ENCODE measurements at regions not wholly inside any gene's neighbourhood (a gene's known extent, or its start where the extent isn't known, plus 50 kb on each side); places are given as distances from the start of the nearest gene placed in this dataset.
A peak's percentile ranks its signal among the peaks of the same experiment; 100 is the strongest.

DNA sequence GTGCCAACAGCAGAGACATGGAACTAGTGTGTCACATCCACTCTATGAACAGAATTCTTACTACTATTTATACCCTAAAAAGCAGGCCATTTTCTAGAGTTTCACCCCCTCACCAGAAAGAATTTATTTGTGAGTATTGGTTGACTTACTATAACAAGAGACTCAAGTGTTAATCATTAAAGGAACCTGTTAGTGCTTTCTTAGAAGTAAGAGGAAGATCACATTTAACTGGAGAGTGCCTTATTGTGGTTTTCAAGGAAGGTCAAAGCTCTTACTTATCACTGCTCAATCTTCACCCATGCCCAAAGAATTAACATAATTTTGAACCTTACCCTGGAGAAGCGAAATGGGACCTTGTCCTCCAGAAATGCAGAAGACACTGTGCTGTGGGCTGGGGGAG is 169.3 kb upstream of the PRSS1 start:
- DNase-seq, result no peak

More for the DNA sequence above, 169.3 kb upstream of the PRSS1 start:
- H4K8ac ChIP-seq (ENCODE audit: low read depth in 2 of 2, low read length in 2 of 2), result no peak overlapping the region
- no peak overlapping the region for H3K4me2 ChIP-seq (ENCODE audit: low read depth, low read length)
- H3K14ac ChIP-seq (replicated peaks; ENCODE audit: low read depth, low read length), result 0 out of 2 replicates have a peak overlapping the region, but pooled peaks have one; percentile 16
- no peak overlapping the region for H2BK15ac ChIP-seq (ENCODE audit: low read depth, low read length)
- no peak for TF ChIP-seq RCOR1 (IDR thresholded peaks at IDR 0.05; ENCODE audit: insufficient replicate concordance, low read length)
- TF ChIP-seq CHD1 (IDR thresholded peaks at IDR 0.05; ENCODE audit: low read depth, low read length), result no peak
- TF ChIP-seq ELK1 (IDR thresholded peaks at IDR 0.05; ENCODE audit: borderline replicate concordance, low read depth, low read length), result no peak
- TF ChIP-seq RAD21 (IDR thresholded peaks at IDR 0.05; ENCODE audit: low read length), result no peak
- no peak for TF ChIP-seq FOS (IDR thresholded peaks at IDR 0.05; ENCODE audit: low read depth, low read length)
- TF ChIP-seq, protein P1, sequence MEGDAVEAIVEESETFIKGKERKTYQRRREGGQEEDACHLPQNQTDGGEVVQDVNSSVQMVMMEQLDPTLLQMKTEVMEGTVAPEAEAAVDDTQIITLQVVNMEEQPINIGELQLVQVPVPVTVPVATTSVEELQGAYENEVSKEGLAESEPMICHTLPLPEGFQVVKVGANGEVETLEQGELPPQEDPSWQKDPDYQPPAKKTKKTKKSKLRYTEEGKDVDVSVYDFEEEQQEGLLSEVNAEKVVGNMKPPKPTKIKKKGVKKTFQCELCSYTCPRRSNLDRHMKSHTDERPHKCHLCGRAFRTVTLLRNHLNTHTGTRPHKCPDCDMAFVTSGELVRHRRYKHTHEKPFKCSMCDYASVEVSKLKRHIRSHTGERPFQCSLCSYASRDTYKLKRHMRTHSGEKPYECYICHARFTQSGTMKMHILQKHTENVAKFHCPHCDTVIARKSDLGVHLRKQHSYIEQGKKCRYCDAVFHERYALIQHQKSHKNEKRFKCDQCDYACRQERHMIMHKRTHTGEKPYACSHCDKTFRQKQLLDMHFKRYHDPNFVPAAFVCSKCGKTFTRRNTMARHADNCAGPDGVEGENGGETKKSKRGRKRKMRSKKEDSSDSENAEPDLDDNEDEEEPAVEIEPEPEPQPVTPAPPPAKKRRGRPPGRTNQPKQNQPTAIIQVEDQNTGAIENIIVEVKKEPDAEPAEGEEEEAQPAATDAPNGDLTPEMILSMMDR (conservative IDR thresholded peaks at IDR 0.05; ENCODE audit: low read depth, low read length), result no peak
- TF ChIP-seq CEBPB (IDR thresholded peaks at IDR 0.05; ENCODE audit: low read depth, low read length), result no peak
- no peak for TF ChIP-seq MAFK (IDR thresholded peaks at IDR 0.05; ENCODE audit: low read depth, low read length)
- TF ChIP-seq BHLHE40 (IDR thresholded peaks at IDR 0.05; ENCODE audit: low read depth, low read length), result no peak
- TF ChIP-seq MAZ (IDR thresholded peaks at IDR 0.05; ENCODE audit: borderline replicate concordance, low read depth, low read length), result no peak
- TF ChIP-seq POLR2A (IDR thresholded peaks at IDR 0.05; ENCODE audit: low read depth, low read length), result no peak
- no peak for TF ChIP-seq USF2 (IDR thresholded peaks at IDR 0.05; ENCODE audit: low read depth, low read length)
- no peak for TF ChIP-seq RFX5 (IDR thresholded peaks at IDR 0.05; ENCODE audit: low read depth, low read length)
- TF ChIP-seq MXI1 (IDR thresholded peaks at IDR 0.05; ENCODE audit: borderline replicate concordance, low read depth, low read length), result no peak
- intact Hi-C loops (cut with micrococcal nuclease) (no loop called here), in situ Hi-C loops (cut with MboI; ENCODE audit: low sequenced_read_pairs) (no loop called here), dilution Hi-C loops (cut with HindIII; ENCODE audit: low sequenced_read_pairs, unreplicated experiment) (no loop called here)
- H2BK20ac ChIP-seq (ENCODE audit: low read depth, low read length), result no peak overlapping the region
- H4K5ac ChIP-seq (ENCODE audit: low read depth, low read length), result no peak overlapping the region
- H3K4ac ChIP-seq (ENCODE audit: low read depth, low read length), result no peak overlapping the region
- H4K91ac ChIP-seq (ENCODE audit: insufficient read depth, low read depth, low read length), result no peak overlapping the region
- no peaks in the 10 kb centered on the region for H3K79me1 ChIP-seq (ENCODE audit: low read depth in 1 of 2, low read length in 2 of 2)
- CTCF ChIA-PET, result no interaction called here
- H4K20me1 ChIP-seq (ENCODE audit: insufficient read depth, low read length), result no peaks in the 10 kb centered on the region
- H3K4me3 ChIP-seq (ENCODE audit: insufficient read depth, low read depth, low read length), result no peak overlapping the region
- H3K9ac ChIP-seq (ENCODE audit: low read depth, low read length), result no peak overlapping the region
- no TSS peak for BruUV-seq (replicated peaks)
- POLR2A ChIA-PET (ENCODE audit: unreplicated experiment), result no interaction called here
- peak overlapping the region; percentile 45 for H2AFZ ChIP-seq (replicated peaks; ENCODE audit: low read length, poor library complexity)
- peaks cover 7% of the 10 kb centered on the region for H3K4me1 ChIP-seq (ENCODE audit: control insufficient read depth, insufficient read depth, low read length)
- H3K27me3 ChIP-seq (ENCODE audit: control insufficient read depth, insufficient read depth, low read length), result no peaks in the 10 kb centered on the region
- WGBS, 2 experiments (ENCODE audit: extremely low coverage in 2 of 2, insufficient read length in 1 of 2), result no CpG with 5 or more reads among the region's 1 CpG
- no peak overlapping the region for H2AK9ac ChIP-seq (replicated peaks; ENCODE audit: low read depth, low read length, poor library complexity)
- no peak overlapping the region for H3K56ac ChIP-seq (ENCODE audit: extremely low read depth, insufficient read depth, low read length)
- no peak overlapping the region for H2BK120ac ChIP-seq (ENCODE audit: low read depth, low read length)
- H3K23ac ChIP-seq (ENCODE audit: low read depth, low read length), result no peak overlapping the region
- no peak overlapping the region; the same call in 1 of the 2 replicates for H2AK5ac ChIP-seq (ENCODE audit: low read depth, low read length)
- H2BK5ac ChIP-seq (ENCODE audit: low read depth, low read length, poor library complexity, severe bottlenecking), result no peak overlapping the region
- peaks cover 6% of the 10 kb centered on the region for H3K9me1 ChIP-seq (ENCODE audit: insufficient read depth, low read length)
- H3K18ac ChIP-seq (ENCODE audit: low read depth, low read length), result no peak overlapping the region
- no peaks in the 10 kb centered on the region for H3K9me3 ChIP-seq (ENCODE audit: control insufficient read depth, insufficient read depth, low read length)
- no peak for ATAC-seq (ENCODE audit: low read depth)
- no peak overlapping the region for H3K27ac ChIP-seq (ENCODE audit: insufficient read depth, low read length)
- H3K36me3 ChIP-seq (ENCODE audit: control insufficient read depth, insufficient read depth, low read length), result no peaks in the 10 kb centered on the region
